Gastroesophageal sphincter (tissue), 4 donors: ENCODE measurements at regions not wholly inside any gene's neighbourhood (a gene's known extent, or its start where the extent isn't known, plus 50 kb on each side); places are given as distances from the start of the nearest gene placed in this dataset.
"Not testable (repeated sequence)": the region's sequence is repeated elsewhere in the genome, so short reads cannot be mapped to it uniquely, and the experiment has no call there.

Source experiments
- ATAC-seq: fragments of 150-250 bp; one replicate; pipeline ENCODE4 v1.9.1; 2016; ENCODE audit warnings: mild to moderate bottlenecking, moderate library complexity
- H3K27ac ChIP-seq, 4 donors: fragments of 200-600 bp; sonication (generic) in 3 of 4; 1 replicate in 3 of 4; 2 replicates in 1 of 4; pipeline ENCODE4 v1.5.1; 2016 to 2019
- H3K27me3 ChIP-seq: fragments of 200-600 bp; sonication (generic); one replicate; pipeline ENCODE4 v1.5.1; 2019
- H3K36me3 ChIP-seq, 2 donors: fragments of 200-600 bp; sonication (generic); one replicate each; pipeline ENCODE4 v1.5.1; 2019; ENCODE audit warnings: control low read depth in 1 of 2
- H3K4me1 ChIP-seq, 3 donors: fragments of 200-600 bp; sonication (generic); 1 replicate in 2 of 3; 2 replicates in 1 of 3; pipeline ENCODE4 v1.5.1; 2016 to 2019; ENCODE audit warnings: control low read depth in 2 of 3
- H3K4me3 ChIP-seq, 2 donors: fragments of 200-600 bp; sonication (generic); one replicate each; pipeline ENCODE4 v1.5.1; 2019; ENCODE audit warnings: mild to moderate bottlenecking in 1 of 2, moderate library complexity in 1 of 2
- H3K9me3 ChIP-seq, 3 donors: fragments of 200-600 bp; sonication (generic); one replicate each; pipeline ENCODE4 v1.5.1; 2017 to 2019; ENCODE audit warnings: control low read depth in 2 of 3
- EP300 ChIP-seq: sonication (generic); formaldehyde crosslinking; IDR thresholded peaks from one replicate; pipeline ENCODE4 v1.6.1; 2017; ENCODE audit warnings: antibody characterized with exemption, mild to moderate bottlenecking
- POLR2A ChIP-seq, 2 donors: fragments of 450-650 bp; IDR thresholded peaks; one replicate each; pipeline ENCODE4 v1.6.1; 2017; ENCODE audit warnings: antibody characterized with exemption in 2 of 2, mild to moderate bottlenecking in 2 of 2, moderate library complexity in 1 of 2
- POLR2AphosphoS5 ChIP-seq: sonication (generic); formaldehyde crosslinking; IDR thresholded peaks from one replicate; pipeline ENCODE4 v1.6.1; 2017; ENCODE audit warnings: antibody characterized with exemption
- WGBS, 2 donors: methylation state at CpG; one replicate each; pipeline ENCODE4 v1.1.5; 2018; ENCODE audit warnings: low coverage in 1 of 2; 5-methylcytosine and 5-hydroxymethylcytosine counted together
- TF ChIP-seq, protein P1 (sequence below), 4 experiments: fragments of 200-600 bp in 2 of 4; fragments of 450-650 bp in 2 of 4; sonication (generic) in 1 of 4; IDR thresholded peaks; one replicate each; pipeline ENCODE4 v1.5.1; 2017 to 2019; ENCODE audit warnings: antibody characterized with exemption in 4 of 4, mild to moderate bottlenecking in 2 of 4, moderate library complexity in 2 of 4

DNA sequence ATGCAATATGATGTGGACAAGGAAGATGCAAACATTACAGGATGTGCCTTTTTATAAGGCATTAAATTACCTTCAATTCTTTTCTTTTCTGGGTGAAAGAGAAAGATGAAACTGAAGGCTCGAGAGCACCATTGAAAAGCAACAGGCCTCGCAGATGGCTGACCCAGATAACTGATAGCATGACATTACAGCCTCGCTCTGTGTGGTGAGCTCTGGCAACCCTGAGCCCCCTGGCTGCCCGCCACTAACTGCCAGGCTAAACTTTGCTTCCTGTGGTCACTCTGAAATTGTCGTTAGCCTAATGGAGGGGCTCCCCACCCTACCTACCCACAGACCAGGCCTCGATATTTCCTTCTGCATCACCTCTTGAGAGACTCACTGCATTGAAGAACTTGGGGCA lies 516.8 kb upstream of the FANCL start:
- no peak for ATAC-seq
- Histone ChIP-seq H3K36me3 (no peaks in the 10 kb centered on the region), H3K4me3 (no peak overlapping the region), H3K4me1 (no peaks in the 10 kb centered on the region), H3K27ac (no peak overlapping the region), H3K27me3 (no peaks in the 10 kb centered on the region), H3K9me3 (no peaks in the 10 kb centered on the region)
- WGBS, 2 donors: 81 to 82% methylated on average over 5 of the region's 6 CpGs
- no peak for TF ChIP-seq EP300
- TF ChIP-seq POLR2A (IDR thresholded peaks at IDR 0.05): no peak
- TF ChIP-seq, protein P1, sequence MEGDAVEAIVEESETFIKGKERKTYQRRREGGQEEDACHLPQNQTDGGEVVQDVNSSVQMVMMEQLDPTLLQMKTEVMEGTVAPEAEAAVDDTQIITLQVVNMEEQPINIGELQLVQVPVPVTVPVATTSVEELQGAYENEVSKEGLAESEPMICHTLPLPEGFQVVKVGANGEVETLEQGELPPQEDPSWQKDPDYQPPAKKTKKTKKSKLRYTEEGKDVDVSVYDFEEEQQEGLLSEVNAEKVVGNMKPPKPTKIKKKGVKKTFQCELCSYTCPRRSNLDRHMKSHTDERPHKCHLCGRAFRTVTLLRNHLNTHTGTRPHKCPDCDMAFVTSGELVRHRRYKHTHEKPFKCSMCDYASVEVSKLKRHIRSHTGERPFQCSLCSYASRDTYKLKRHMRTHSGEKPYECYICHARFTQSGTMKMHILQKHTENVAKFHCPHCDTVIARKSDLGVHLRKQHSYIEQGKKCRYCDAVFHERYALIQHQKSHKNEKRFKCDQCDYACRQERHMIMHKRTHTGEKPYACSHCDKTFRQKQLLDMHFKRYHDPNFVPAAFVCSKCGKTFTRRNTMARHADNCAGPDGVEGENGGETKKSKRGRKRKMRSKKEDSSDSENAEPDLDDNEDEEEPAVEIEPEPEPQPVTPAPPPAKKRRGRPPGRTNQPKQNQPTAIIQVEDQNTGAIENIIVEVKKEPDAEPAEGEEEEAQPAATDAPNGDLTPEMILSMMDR (IDR thresholded peaks at IDR 0.05): no peak
- TF ChIP-seq POLR2AphosphoS5: no peak

DNA sequence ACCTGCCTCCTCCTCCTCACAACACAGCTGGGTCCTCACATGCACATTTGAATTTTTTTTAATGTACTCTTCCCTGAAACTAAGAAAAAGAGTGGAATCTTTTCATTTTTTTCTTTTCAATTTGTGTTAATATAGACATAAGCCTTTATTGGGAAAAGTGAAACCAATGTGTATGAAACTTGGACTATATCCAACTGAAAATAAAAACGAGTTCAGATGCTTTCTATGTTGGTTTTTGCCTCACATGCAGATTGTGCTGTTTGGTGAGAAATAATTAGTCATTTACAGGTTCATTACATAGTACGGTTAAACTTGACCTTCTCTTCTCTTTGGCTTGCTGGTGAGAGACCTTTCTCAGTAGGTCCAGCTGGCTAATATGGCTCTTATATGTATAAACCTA lies 515.2 kb upstream of the FANCL start:
- Histone ChIP-seq H3K4me3 (no peak overlapping the region), H3K36me3 (no peaks in the 10 kb centered on the region), H3K27ac (no peak overlapping the region), H3K4me1 (no peaks in the 10 kb centered on the region), H3K9me3 (no peaks in the 10 kb centered on the region), H3K27me3 (no peaks in the 10 kb centered on the region)
- no peak for TF ChIP-seq POLR2A (IDR thresholded peaks at IDR 0.05)
- TF ChIP-seq EP300: no peak
- 46% methylated on average over 2 of the region's 2 CpGs for WGBS, 2 donors
- ATAC-seq: no peak

DNA sequence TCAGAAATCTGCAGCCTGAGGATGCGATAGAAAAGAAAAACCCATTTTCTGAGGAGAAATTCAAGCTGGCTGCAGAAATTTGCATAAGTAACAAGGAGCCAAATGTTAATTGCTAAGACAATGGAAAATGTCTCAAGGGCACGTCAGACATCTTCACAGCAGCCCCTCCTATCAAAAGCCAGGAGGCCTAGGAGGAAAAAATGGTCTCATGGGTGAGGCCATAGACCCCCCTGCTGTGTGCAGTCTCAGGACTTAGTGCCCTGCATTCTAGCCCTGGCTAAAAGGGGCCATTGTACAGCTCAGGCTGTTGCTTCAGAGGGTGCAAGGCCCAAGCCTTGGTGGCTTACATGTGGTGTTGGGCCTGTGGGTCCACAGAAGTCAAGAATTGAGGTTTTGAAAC lies 511.4 kb upstream of the FANCL start:
- 80 to 95% methylated on average over 2 of the region's 2 CpGs for WGBS, 2 donors
- not testable (repeated sequence) for H3K36me3 ChIP-seq, H3K27ac ChIP-seq, H3K4me3 ChIP-seq, H3K4me1 ChIP-seq, ATAC-seq, H3K9me3 ChIP-seq, H3K27me3 ChIP-seq

DNA sequence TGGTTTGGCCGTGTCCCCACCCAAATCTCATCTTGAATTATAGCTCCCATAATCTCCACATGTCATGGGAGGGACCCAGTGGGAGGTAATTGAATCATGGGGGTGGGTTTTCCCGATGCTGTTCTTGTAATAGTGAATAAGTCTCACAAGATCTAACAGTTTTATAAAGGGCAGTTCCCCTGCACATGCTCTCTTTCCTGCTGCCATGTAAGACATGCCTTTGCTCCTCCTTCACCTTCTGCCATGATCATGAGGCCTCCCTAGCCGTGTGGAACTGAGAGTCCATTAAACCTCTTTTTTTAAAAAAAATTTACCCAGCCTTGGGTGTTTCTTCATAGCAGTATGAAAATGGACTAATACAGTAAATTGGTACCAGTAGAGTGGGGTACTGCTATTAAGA lies 510.6 kb upstream of the FANCL start:
- not testable (repeated sequence) for H3K4me3 ChIP-seq, H3K27me3 ChIP-seq, H3K27ac ChIP-seq, H3K9me3 ChIP-seq, H3K36me3 ChIP-seq, ATAC-seq, H3K4me1 ChIP-seq
- WGBS, 2 donors: 77 to 91% methylated on average over 3 of the region's 3 CpGs

DNA sequence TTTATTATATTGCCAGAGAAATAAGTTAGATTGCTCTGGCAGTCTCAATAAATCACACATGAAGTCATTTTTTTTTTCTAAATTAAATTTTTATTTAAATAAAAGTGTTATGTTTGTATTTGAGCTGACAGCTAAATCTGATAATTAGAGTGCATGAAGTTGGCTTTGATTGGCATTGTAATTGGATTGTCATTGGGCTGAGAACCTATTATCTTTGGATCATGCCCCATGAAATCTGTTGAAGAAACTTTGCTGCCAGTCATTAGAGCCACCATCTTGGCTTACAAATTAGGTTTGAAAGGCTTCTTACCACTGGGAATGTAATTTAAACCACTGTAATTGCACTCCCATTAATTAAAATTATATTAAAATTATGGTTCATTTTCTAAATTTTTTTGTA lies 507.9 kb upstream of the FANCL start:
- ATAC-seq: no peak
- no peaks in the 10 kb centered on the region for H3K27me3 ChIP-seq
- no peaks in the 10 kb centered on the region for H3K9me3 ChIP-seq
- no peaks in the 10 kb centered on the region for H3K4me1 ChIP-seq
- TF ChIP-seq POLR2AphosphoS5: no peak
- TF ChIP-seq POLR2A (IDR thresholded peaks at IDR 0.05): no peak
- TF ChIP-seq, protein P1 (IDR thresholded peaks at IDR 0.05): no peak
- no peak for TF ChIP-seq EP300
- no peak overlapping the region for H3K4me3 ChIP-seq
- no peaks in the 10 kb centered on the region for H3K36me3 ChIP-seq
- no peak overlapping the region for H3K27ac ChIP-seq

DNA sequence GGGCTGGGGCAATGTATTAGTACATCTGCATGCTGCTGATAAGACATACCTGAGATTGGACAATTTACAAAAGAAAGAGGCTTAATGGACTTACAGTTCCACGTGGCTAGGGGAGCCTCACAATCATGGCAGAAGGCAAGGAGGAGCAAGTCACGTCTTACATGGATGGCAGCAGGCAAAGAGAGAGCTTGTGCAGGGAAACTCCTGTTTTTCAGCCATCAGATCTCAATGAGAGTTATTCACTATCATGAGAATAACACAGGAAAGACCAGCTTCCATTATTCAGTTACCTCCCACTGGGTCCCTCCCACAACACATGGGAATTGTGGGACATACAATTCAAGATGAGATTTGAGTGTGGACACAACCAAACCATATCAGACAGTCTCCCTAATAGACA lies 504.2 kb upstream of the FANCL start:
- not testable (repeated sequence) for ATAC-seq, H3K9me3 ChIP-seq, H3K36me3 ChIP-seq, H3K27me3 ChIP-seq, H3K4me3 ChIP-seq, H3K4me1 ChIP-seq, H3K27ac ChIP-seq
- WGBS, 2 donors: 83 to 86% methylated on average over 2 of the region's 2 CpGs

DNA sequence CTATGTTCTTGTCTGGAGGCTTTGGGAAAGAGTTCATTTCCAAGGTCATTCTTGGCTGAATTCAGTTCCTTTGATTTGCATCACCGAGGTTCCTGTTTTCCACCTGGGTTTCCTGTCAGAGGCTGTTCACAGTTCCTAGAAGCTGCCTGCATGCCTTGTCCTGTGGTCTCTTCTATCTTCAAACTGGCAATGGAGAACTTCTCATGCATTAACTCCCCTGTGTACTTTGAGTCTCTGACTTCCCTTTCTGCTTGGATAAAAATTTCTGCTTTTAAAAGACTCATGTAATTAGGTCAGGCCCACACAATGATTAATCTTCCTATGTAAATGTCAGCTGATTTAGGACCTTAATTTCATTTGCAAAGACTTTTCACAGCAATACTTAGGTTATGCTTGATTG lies 499.3 kb upstream of the FANCL start:
- no peaks in the 10 kb centered on the region for H3K27me3 ChIP-seq

More for the DNA sequence above, 499.3 kb upstream of the FANCL start:
- TF ChIP-seq, protein P1 (IDR thresholded peaks at IDR 0.05): no peak
- TF ChIP-seq POLR2AphosphoS5: no peak
- no peak for TF ChIP-seq EP300
- no peaks in the 10 kb centered on the region for H3K9me3 ChIP-seq
- H3K36me3 ChIP-seq: no peaks in the 10 kb centered on the region
- H3K27ac ChIP-seq: no peak overlapping the region
- 60 to 71% methylated on average over 1 of the region's 1 CpG for WGBS, 2 donors
- no peak overlapping the region for H3K4me3 ChIP-seq
- no peak for ATAC-seq
- H3K4me1 ChIP-seq: no peaks in the 10 kb centered on the region
